T-helper 1 cell treated with Interleukin-12 subunit alpha and Interleukin-12 subunit beta and Interleukin-4 antibody, amounts not matched to agents 30 μg/mL and 1 μg/mL, for 36 hours (primary cell): ENCODE measurements at regions not wholly inside any gene's neighbourhood (a gene's known extent, or its start where the extent isn't known, plus 50 kb on each side); places are given as distances from the start of the nearest gene placed in this dataset.

Experiments used
- H3K27ac Mint-ChIP-seq: one replicate; pipeline ENCODE4 v1.8.0; 2021; ENCODE audit warnings: mild to moderate bottlenecking, mixed read lengths
- H3K27me3 Mint-ChIP-seq: one replicate; pipeline ENCODE4 v1.8.0; 2021; ENCODE audit warnings: low read depth, mixed read lengths
- H3K36me3 Mint-ChIP-seq: one replicate; pipeline ENCODE4 v1.8.0; 2021; ENCODE audit warnings: low read depth, mixed read lengths
- H3K4me1 Mint-ChIP-seq: one replicate; pipeline ENCODE4 v1.8.0; 2021; ENCODE audit warnings: low read depth, mixed read lengths
- H3K4me3 Mint-ChIP-seq: one replicate; pipeline ENCODE4 v1.8.0; 2021; ENCODE audit warnings: mild to moderate bottlenecking, moderate library complexity, mixed read lengths
- H3K9me3 Mint-ChIP-seq: one replicate; pipeline ENCODE4 v1.8.0; 2021; ENCODE audit warnings: mixed read lengths

GRCh38 chr6:10073341-10073740 is 341.5 kb downstream of the TFAP2A start:
- H3K36me3 Mint-ChIP-seq = no peaks in the 10 kb centered on the region
- H3K9me3 Mint-ChIP-seq = peaks cover 4% of the 10 kb centered on the region
- no peaks in the 10 kb centered on the region for H3K4me1 Mint-ChIP-seq
- H3K4me3 Mint-ChIP-seq = no peak overlapping the region
- H3K27ac Mint-ChIP-seq = no peak overlapping the region
- no peaks in the 10 kb centered on the region for H3K27me3 Mint-ChIP-seq

GRCh38 chr6:10071631-10072220 is 343.1 kb downstream of the TFAP2A start:
- Mint-ChIP-seq H3K9me3 (peaks cover 4% of the 10 kb centered on the region), H3K4me3 (no peak overlapping the region), H3K36me3 (no peaks in the 10 kb centered on the region), H3K27ac (no peak overlapping the region), H3K27me3 (no peaks in the 10 kb centered on the region), H3K4me1 (no peaks in the 10 kb centered on the region)

DNA sequence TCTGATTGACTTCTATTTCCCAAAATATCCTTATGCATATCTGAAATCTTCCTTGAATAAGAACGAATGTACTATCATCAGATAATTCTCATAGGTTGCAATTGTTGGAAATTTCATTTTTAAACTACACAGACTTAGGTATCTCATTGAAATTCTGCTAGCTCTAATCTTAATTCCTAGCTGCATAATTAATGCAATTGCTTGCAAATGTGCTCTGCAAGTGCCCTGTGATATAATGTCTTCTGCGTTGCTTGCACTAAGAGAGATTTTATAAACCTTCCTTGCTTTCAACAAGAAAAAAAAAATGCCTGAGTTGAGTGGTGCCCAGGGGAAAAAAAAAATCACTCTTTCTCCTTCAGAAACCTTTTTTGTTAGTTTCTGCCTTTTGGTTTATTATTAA is 354.9 kb downstream of the TFAP2A start:
- Mint-ChIP-seq H3K4me3 (no peak overlapping the region), H3K27me3 (no peaks in the 10 kb centered on the region), H3K9me3 (no peaks in the 10 kb centered on the region), H3K4me1 (no peaks in the 10 kb centered on the region), H3K27ac (no peak overlapping the region), H3K36me3 (no peaks in the 10 kb centered on the region)

- H3K36me3 Mint-ChIP-seq = no peaks in the 10 kb centered on the region
- H3K27me3 Mint-ChIP-seq = no peaks in the 10 kb centered on the region
- no peak overlapping the region for H3K27ac Mint-ChIP-seq
- H3K4me1 Mint-ChIP-seq = no peaks in the 10 kb centered on the region
- H3K9me3 Mint-ChIP-seq = peaks cover 13% of the 10 kb centered on the region
- no peak overlapping the region for H3K4me3 Mint-ChIP-seq
Observed at GRCh38 chr6:10054672-10055071, 360.2 kb downstream of the TFAP2A start.

- Mint-ChIP-seq H3K9me3 (peaks cover 13% of the 10 kb centered on the region), H3K27ac (no peak overlapping the region), H3K27me3 (no peaks in the 10 kb centered on the region), H3K4me3 (no peak overlapping the region), H3K36me3 (no peaks in the 10 kb centered on the region), H3K4me1 (no peaks in the 10 kb centered on the region)
Observed at GRCh38 chr6:10051283-10051682, 363.6 kb downstream of the TFAP2A start.

- no peak overlapping the region for H3K27ac Mint-ChIP-seq
- H3K4me1 Mint-ChIP-seq = no peaks in the 10 kb centered on the region
- H3K4me3 Mint-ChIP-seq = no peak overlapping the region
- H3K36me3 Mint-ChIP-seq = no peaks in the 10 kb centered on the region
- H3K27me3 Mint-ChIP-seq = no peaks in the 10 kb centered on the region
- H3K9me3 Mint-ChIP-seq = peaks cover 13% of the 10 kb centered on the region
Observed at GRCh38 chr6:10048370-10049297, 366.2 kb downstream of the TFAP2A start.

DNA sequence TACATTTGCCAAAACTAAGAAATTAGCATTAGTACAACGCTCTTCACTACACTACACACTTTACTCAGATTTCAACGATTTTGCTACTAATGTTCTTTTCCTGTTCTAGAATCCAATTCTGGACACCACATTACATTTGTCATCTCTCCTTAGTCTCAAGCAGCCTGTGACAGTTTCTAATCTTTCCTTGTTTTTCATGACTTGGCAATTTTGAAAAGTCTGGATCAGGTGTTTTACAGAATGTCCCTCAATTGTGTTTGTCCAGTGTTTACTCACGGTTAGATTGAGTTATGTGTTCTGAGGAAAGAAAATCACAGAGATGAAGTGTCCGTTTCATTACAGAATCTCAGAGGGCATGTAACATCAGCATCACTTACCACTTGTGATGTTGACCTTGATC is 372.6 kb downstream of the TFAP2A start:
- Mint-ChIP-seq H3K27ac (no peak overlapping the region), H3K27me3 (no peaks in the 10 kb centered on the region), H3K4me1 (no peaks in the 10 kb centered on the region), H3K4me3 (no peak overlapping the region), H3K36me3 (no peaks in the 10 kb centered on the region), H3K9me3 (no peaks in the 10 kb centered on the region)

GRCh38 chr6:10033223-10033829 is 381.5 kb downstream of the TFAP2A start:
- Mint-ChIP-seq H3K4me3 (no peak overlapping the region), H3K4me1 (no peaks in the 10 kb centered on the region), H3K27me3 (no peaks in the 10 kb centered on the region), H3K9me3 (no peaks in the 10 kb centered on the region), H3K36me3 (no peaks in the 10 kb centered on the region), H3K27ac (no peak overlapping the region)

- Mint-ChIP-seq H3K36me3 (no peaks in the 10 kb centered on the region), H3K4me1 (no peaks in the 10 kb centered on the region), H3K27me3 (no peaks in the 10 kb centered on the region), H3K27ac (no peak overlapping the region), H3K9me3 (no peaks in the 10 kb centered on the region), H3K4me3 (no peak overlapping the region)
Observed at GRCh38 chr6:10031617-10032016, 383.3 kb downstream of the TFAP2A start.

GRCh38 chr6:10030942-10031537 is 383.8 kb downstream of the TFAP2A start:
- Mint-ChIP-seq H3K36me3 (no peaks in the 10 kb centered on the region), H3K4me3 (no peak overlapping the region), H3K27ac (no peak overlapping the region), H3K4me1 (no peaks in the 10 kb centered on the region), H3K9me3 (no peaks in the 10 kb centered on the region), H3K27me3 (no peaks in the 10 kb centered on the region)

DNA sequence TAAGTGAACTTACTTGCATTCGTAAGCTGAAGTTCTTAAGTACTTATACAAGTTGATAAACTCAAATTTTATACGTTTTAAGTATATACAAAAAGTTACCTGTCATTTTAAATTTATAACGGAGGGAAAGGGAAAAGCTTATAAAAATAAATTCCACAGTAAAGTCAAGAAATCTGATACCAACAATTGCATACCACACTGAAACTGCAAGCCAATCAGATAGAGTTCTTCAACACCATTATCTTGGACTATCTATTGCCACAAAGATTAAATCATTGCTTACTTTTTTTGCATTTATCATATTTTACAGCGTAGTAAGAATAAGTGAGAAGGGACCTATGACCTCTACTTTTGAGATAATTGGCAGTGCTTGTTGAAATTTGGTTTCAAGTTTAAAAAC is 386.7 kb downstream of the TFAP2A start:
- Mint-ChIP-seq H3K4me3 (no peak overlapping the region), H3K27ac (no peak overlapping the region), H3K9me3 (no peaks in the 10 kb centered on the region), H3K4me1 (no peaks in the 10 kb centered on the region), H3K36me3 (no peaks in the 10 kb centered on the region), H3K27me3 (no peaks in the 10 kb centered on the region)

- no peaks in the 10 kb centered on the region for H3K9me3 Mint-ChIP-seq
- H3K36me3 Mint-ChIP-seq = no peaks in the 10 kb centered on the region
- H3K27ac Mint-ChIP-seq = no peak overlapping the region
- no peak overlapping the region for H3K4me3 Mint-ChIP-seq
- no peaks in the 10 kb centered on the region for H3K27me3 Mint-ChIP-seq
- no peaks in the 10 kb centered on the region for H3K4me1 Mint-ChIP-seq
Observed at GRCh38 chr6:10019851-10020250, 395.0 kb downstream of the TFAP2A start.

DNA sequence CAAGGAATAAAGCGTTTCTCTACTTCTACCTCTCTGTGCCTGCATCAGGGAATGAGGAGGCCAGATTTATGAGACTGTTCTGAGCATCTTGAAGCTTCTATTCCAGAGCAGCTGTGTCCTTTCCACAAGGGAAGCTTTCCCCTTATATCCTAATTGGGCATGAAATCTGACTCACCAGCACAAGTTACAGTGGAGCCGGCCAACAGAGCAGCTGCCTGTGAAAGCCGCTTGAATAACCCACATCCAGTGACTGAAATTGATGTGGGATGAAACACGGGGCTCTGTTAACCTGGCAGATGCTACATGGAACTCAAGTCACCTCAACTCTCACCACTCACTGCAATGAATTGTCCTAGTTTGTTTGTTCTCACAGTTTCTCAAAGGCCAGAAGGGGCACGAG is 400.3 kb downstream of the TFAP2A start:
- Mint-ChIP-seq H3K4me1 (no peaks in the 10 kb centered on the region), H3K27ac (no peak overlapping the region), H3K9me3 (no peaks in the 10 kb centered on the region), H3K36me3 (no peaks in the 10 kb centered on the region), H3K4me3 (no peak overlapping the region), H3K27me3 (no peaks in the 10 kb centered on the region)

- Mint-ChIP-seq H3K27ac (no peak overlapping the region), H3K4me3 (no peak overlapping the region), H3K4me1 (no peaks in the 10 kb centered on the region), H3K9me3 (no peaks in the 10 kb centered on the region), H3K36me3 (no peaks in the 10 kb centered on the region), H3K27me3 (no peaks in the 10 kb centered on the region)
Observed at GRCh38 chr6:10000551-10000950, 414.3 kb downstream of the TFAP2A start.

DNA sequence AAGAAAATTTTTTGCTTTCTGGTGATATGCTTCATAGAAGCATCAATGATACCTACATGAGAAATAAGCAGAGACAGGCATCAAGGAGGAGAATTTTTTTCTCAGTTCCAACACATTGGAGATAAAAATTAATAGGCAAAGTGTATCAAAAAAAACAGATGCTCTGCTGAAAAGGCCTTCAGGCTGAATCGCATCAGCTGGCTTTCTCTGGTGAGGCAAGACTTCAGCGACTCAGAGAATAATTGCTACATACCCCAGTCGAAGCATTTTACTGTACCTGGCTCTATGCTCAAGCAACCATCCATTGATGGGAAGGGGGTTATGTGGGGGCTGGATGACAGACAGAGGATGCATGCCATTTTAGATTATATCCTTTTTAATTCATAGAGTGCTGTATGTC is 415.1 kb downstream of the TFAP2A start:
- Mint-ChIP-seq H3K27ac (no peak overlapping the region), H3K4me1 (no peaks in the 10 kb centered on the region), H3K4me3 (no peak overlapping the region), H3K36me3 (no peaks in the 10 kb centered on the region), H3K9me3 (no peaks in the 10 kb centered on the region), H3K27me3 (no peaks in the 10 kb centered on the region)
